ENCODE measurements at regions not wholly inside any gene's neighbourhood (a gene's known extent, or its start where the extent isn't known, plus 50 kb on each side); places are given as distances from the start of the nearest gene placed in this dataset.

DNA sequence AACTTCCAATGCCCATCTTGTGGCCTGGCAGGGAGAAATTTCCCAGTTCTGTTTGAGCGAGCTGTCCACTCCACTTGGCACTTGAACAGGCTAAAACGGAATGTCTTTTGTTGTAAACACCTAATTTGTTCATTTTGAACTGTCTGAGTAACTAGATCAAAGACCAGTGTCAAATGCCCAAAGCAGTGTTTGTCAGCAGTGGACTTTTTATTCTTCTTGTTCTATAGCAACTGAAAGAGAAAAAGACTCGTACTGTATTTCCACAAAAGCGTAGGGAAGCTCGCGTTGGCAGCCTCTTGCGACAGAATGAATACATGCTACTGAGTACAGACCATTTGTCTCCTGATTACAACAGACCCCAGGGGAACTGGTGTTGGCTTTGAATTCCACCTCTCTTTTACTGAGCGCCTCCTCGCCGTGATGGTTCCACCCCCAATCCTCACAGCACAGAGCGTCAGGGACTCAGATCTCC lies 601.8 kb upstream of the ZNF608 start (continued):
- TF ChIP-seq, protein P1, sequence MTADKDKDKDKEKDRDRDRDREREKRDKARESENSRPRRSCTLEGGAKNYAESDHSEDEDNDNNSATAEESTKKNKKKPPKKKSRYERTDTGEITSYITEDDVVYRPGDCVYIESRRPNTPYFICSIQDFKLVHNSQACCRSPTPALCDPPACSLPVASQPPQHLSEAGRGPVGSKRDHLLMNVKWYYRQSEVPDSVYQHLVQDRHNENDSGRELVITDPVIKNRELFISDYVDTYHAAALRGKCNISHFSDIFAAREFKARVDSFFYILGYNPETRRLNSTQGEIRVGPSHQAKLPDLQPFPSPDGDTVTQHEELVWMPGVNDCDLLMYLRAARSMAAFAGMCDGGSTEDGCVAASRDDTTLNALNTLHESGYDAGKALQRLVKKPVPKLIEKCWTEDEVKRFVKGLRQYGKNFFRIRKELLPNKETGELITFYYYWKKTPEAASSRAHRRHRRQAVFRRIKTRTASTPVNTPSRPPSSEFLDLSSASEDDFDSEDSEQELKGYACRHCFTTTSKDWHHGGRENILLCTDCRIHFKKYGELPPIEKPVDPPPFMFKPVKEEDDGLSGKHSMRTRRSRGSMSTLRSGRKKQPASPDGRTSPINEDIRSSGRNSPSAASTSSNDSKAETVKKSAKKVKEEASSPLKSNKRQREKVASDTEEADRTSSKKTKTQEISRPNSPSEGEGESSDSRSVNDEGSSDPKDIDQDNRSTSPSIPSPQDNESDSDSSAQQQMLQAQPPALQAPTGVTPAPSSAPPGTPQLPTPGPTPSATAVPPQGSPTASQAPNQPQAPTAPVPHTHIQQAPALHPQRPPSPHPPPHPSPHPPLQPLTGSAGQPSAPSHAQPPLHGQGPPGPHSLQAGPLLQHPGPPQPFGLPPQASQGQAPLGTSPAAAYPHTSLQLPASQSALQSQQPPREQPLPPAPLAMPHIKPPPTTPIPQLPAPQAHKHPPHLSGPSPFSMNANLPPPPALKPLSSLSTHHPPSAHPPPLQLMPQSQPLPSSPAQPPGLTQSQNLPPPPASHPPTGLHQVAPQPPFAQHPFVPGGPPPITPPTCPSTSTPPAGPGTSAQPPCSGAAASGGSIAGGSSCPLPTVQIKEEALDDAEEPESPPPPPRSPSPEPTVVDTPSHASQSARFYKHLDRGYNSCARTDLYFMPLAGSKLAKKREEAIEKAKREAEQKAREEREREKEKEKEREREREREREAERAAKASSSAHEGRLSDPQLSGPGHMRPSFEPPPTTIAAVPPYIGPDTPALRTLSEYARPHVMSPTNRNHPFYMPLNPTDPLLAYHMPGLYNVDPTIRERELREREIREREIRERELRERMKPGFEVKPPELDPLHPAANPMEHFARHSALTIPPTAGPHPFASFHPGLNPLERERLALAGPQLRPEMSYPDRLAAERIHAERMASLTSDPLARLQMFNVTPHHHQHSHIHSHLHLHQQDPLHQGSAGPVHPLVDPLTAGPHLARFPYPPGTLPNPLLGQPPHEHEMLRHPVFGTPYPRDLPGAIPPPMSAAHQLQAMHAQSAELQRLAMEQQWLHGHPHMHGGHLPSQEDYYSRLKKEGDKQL (CRISPR knock-in tag; IDR thresholded peaks at IDR 0.05; ENCODE audit: low read depth), result no peak
- TF ChIP-seq ZNF180 (CRISPR knock-in tag; IDR thresholded peaks at IDR 0.05; ENCODE audit: borderline replicate concordance, low read depth), result no peak
- TF ChIP-seq JUNB (CRISPR knock-in tag; IDR thresholded peaks at IDR 0.05; ENCODE audit: borderline replicate concordance), result no peak
- TF ChIP-seq, protein P2, sequence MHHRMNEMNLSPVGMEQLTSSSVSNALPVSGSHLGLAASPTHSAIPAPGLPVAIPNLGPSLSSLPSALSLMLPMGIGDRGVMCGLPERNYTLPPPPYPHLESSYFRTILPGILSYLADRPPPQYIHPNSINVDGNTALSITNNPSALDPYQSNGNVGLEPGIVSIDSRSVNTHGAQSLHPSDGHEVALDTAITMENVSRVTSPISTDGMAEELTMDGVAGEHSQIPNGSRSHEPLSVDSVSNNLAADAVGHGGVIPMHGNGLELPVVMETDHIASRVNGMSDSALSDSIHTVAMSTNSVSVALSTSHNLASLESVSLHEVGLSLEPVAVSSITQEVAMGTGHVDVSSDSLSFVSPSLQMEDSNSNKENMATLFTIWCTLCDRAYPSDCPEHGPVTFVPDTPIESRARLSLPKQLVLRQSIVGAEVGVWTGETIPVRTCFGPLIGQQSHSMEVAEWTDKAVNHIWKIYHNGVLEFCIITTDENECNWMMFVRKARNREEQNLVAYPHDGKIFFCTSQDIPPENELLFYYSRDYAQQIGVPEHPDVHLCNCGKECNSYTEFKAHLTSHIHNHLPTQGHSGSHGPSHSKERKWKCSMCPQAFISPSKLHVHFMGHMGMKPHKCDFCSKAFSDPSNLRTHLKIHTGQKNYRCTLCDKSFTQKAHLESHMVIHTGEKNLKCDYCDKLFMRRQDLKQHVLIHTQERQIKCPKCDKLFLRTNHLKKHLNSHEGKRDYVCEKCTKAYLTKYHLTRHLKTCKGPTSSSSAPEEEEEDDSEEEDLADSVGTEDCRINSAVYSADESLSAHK (CRISPR knock-in tag; IDR thresholded peaks at IDR 0.05; ENCODE audit: borderline replicate concordance), result no peak
- no peak for TF ChIP-seq ZNF282 (IDR thresholded peaks at IDR 0.05; ENCODE audit: partially characterized antibody)
- TF ChIP-seq ZMYM3 (CRISPR knock-in tag; IDR thresholded peaks at IDR 0.05), result no peak
- TF ChIP-seq ZNF883 (CRISPR knock-in tag; IDR thresholded peaks at IDR 0.05; ENCODE audit: not compliant biosample characterization), result no peak
- no peak for TF ChIP-seq KDM3A (CRISPR knock-in tag; IDR thresholded peaks at IDR 0.05; ENCODE audit: low read depth)
- no peak for TF ChIP-seq HHEX (CRISPR knock-in tag; IDR thresholded peaks at IDR 0.05)
- no peak for TF ChIP-seq ZNF337 (CRISPR knock-in tag; IDR thresholded peaks at IDR 0.05; ENCODE audit: borderline replicate concordance, low read depth)
- TF ChIP-seq NR2F6 (IDR thresholded peaks at IDR 0.05), result no peak
- no peak for TF ChIP-seq NR2F6 (CRISPR knock-in tag; IDR thresholded peaks at IDR 0.05)

Measured in HepG2 (cell line).